NB4 (cell line): ENCODE measurements at regions not wholly inside any gene's neighbourhood (a gene's known extent, or its start where the extent isn't known, plus 50 kb on each side); places are given as distances from the start of the nearest gene placed in this dataset.
"Not testable (repeated sequence)": the region's sequence is repeated elsewhere in the genome, so short reads cannot be mapped to it uniquely, and the experiment has no call there.

ENCODE experiments used
- DNase-seq: peaks from one replicate; pipeline ENCODE4 v3.0.0; 2010; ENCODE audit warnings: low read depth
- H3K4me3 ChIP-seq: one replicate; pipeline ENCODE4 v1.5.1; 2011; ENCODE audit warnings: mild to moderate bottlenecking, low read depth, low read length, moderate library complexity
- MAX ChIP-seq: IDR thresholded peaks from 2 replicates; pipeline ENCODE4 v1.6.1; 2011; ENCODE audit warnings: low read depth, low read length
- MYC ChIP-seq: IDR thresholded peaks from 2 replicates; pipeline ENCODE4 v1.6.1; 2011; ENCODE audit warnings: low read depth, low read length
- POLR2A ChIP-seq: IDR thresholded peaks from 2 replicates; pipeline ENCODE4 v1.6.1; 2011; ENCODE audit warnings: mild to moderate bottlenecking; ENCODE audit not compliant: insufficient read length; ENCODE audit errors: extremely low read depth
- TF ChIP-seq, protein P1 (sequence below): IDR thresholded peaks from one replicate; pipeline ENCODE4 v1.5.1; 2012; ENCODE audit warnings: low read depth, low read length

- DNase-seq: no peak
- no peak overlapping the region for H3K4me3 ChIP-seq
- TF ChIP-seq MAX (no peak), MYC (no peak), POLR2A (no peak)
- TF ChIP-seq, protein P1, sequence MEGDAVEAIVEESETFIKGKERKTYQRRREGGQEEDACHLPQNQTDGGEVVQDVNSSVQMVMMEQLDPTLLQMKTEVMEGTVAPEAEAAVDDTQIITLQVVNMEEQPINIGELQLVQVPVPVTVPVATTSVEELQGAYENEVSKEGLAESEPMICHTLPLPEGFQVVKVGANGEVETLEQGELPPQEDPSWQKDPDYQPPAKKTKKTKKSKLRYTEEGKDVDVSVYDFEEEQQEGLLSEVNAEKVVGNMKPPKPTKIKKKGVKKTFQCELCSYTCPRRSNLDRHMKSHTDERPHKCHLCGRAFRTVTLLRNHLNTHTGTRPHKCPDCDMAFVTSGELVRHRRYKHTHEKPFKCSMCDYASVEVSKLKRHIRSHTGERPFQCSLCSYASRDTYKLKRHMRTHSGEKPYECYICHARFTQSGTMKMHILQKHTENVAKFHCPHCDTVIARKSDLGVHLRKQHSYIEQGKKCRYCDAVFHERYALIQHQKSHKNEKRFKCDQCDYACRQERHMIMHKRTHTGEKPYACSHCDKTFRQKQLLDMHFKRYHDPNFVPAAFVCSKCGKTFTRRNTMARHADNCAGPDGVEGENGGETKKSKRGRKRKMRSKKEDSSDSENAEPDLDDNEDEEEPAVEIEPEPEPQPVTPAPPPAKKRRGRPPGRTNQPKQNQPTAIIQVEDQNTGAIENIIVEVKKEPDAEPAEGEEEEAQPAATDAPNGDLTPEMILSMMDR: no peak
Observed at GRCh38 chr10:125256026-125256425, 95.7 kb upstream of the CTBP2 start.

DNA sequence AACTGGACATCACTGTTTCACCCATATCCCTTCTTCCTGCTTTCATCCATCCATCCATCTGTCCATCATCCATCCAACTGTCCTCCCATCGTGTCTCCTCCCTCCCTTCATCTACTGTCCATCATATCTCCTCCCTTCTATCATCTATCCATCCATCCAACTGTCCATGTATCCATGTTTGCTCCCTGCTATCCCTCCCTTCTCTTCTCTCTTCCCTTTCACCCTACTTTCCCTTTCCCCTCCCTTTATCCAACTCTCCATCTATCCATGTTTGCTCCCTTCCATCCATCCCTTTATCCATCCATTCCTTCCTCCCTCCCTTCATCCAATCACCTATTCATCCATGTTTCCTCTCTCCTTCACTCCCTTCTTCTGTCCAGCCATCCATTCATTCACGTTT, 92.6 kb upstream of the CTBP2 start:
- no peak overlapping the region for H3K4me3 ChIP-seq
- TF ChIP-seq, protein P1: no peak
- TF ChIP-seq MAX: no peak
- no peak for TF ChIP-seq POLR2A
- no peak for TF ChIP-seq MYC
- DNase-seq: no peak

- not testable (repeated sequence) for H3K4me3 ChIP-seq, DNase-seq
Observed at GRCh38 chr10:125250834-125251233, 90.5 kb upstream of the CTBP2 start.

GRCh38 chr10:125249948-125250347, 89.6 kb upstream of the CTBP2 start:
- TF ChIP-seq MYC (no peak), MAX (no peak), POLR2A (no peak)
- TF ChIP-seq, protein P1: no peak
- DNase-seq: no peak
- no peak overlapping the region for H3K4me3 ChIP-seq

- TF ChIP-seq, protein P1: no peak
- TF ChIP-seq MYC: no peak
- TF ChIP-seq POLR2A: no peak
- TF ChIP-seq MAX: no peak
- no peak overlapping the region for H3K4me3 ChIP-seq
- DNase-seq: no peak
Observed at GRCh38 chr10:125248489-125248888, 88.1 kb upstream of the CTBP2 start.

- DNase-seq: no peak
- H3K4me3 ChIP-seq: no peak overlapping the region
- TF ChIP-seq MAX (no peak), POLR2A (no peak), MYC (no peak)
- TF ChIP-seq, protein P1: no peak
Observed at GRCh38 chr10:125247576-125247975, 87.2 kb upstream of the CTBP2 start.
